ENCODE measurements at regions not wholly inside any gene's neighbourhood (a gene's known extent, or its start where the extent isn't known, plus 50 kb on each side); places are given as distances from the start of the nearest gene placed in this dataset.
"Not testable (repeated sequence)": the region's sequence is repeated elsewhere in the genome, so short reads cannot be mapped to it uniquely, and the experiment has no call there.

DNA sequence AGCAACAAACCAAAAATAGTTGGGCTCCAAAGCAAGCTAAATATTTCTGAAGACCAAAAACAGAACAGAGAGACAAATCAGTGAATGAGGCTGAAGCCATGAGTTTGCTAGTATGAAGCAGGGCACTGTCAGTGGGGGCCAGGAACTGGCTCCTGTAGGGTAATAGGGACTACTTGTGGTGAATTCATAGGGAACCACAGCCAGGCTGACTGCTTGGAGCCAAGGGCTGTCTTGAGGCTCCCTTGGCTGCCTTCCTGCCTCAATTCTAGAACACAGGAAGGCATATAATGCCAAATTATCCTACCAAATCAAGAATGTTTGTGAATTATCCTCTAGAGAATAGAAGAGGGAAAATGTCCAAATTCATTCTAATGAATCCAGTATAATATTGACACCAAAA lies 406.0 kb downstream of the CCDC85A start:
- no peak for DNase-seq
- H3K27ac Mint-ChIP-seq = no peak overlapping the region
- H3K36me3 Mint-ChIP-seq = no peaks in the 10 kb centered on the region
- H3K9me3 Mint-ChIP-seq = peaks cover 3 to 28% (median 8%) of the 10 kb centered on the region in 6 donors
- no peaks in the 10 kb centered on the region for H3K4me1 Mint-ChIP-seq
- H3K27me3 Mint-ChIP-seq (ENCODE audit: low read depth in 3 of 3) = peaks cover 0 to 2% (median 0%) of the 10 kb centered on the region in 3 donors
- H3K4me3 Mint-ChIP-seq = no peak overlapping the region

DNA sequence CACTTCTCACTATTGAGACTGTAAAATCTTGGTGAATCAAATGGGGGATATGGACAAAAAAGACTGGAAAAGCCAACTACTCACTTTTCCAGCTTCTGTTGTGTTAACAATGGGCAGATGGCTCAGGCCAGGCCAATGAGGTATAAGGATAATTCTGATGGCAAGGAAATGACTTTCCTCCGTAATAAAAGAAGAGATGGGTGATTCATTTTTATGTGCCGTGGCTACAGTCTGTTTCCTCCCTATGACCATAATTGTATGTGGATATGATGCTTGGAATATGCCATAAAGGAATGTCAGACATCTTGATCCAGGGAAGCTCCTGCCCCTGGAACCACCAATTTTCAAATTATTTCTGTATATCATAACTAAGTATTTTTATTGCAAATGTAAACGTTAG lies 406.8 kb downstream of the CCDC85A start:
- H3K4me3 Mint-ChIP-seq = no peak overlapping the region
- peaks cover 3 to 31% (median 8%) of the 10 kb centered on the region in 6 donors for H3K9me3 Mint-ChIP-seq

DNA sequence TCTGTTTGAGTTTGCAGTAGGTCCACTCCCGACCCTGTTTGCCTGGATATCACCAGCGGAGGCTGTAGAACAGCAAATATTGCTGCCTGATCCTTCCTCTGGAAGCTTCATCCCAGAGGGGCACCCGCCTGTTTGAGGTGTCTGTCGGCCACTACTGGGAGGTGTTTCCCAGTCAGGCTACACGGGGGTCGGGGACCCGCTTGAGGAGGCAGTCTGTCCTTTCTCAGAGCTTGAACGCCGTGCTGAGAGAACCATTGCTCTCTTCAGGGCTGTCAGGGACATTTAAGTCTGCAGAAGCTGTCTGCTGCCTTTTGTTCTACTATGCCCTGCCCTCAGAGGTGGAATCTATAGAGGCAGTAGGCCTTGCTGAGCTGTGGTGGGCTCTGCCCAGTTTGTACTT lies 422.3 kb downstream of the CCDC85A start:
- not testable (repeated sequence) for H3K4me1 Mint-ChIP-seq; H3K4me3 Mint-ChIP-seq; DNase-seq; H3K27me3 Mint-ChIP-seq (ENCODE audit: low read depth in 3 of 3); H3K27ac Mint-ChIP-seq; H3K36me3 Mint-ChIP-seq
- H3K9me3 Mint-ChIP-seq = peaks cover 11 to 60% (median 34%) of the 10 kb centered on the region in 6 donors

More for the DNA sequence above, 406.8 kb downstream of the CCDC85A start:
- H3K36me3 Mint-ChIP-seq = no peaks in the 10 kb centered on the region
- DNase-seq = no peak
- H3K4me1 Mint-ChIP-seq = no peaks in the 10 kb centered on the region
- peaks cover 0 to 2% (median 0%) of the 10 kb centered on the region in 3 donors for H3K27me3 Mint-ChIP-seq (ENCODE audit: low read depth in 3 of 3)
- no peak overlapping the region for H3K27ac Mint-ChIP-seq

DNA sequence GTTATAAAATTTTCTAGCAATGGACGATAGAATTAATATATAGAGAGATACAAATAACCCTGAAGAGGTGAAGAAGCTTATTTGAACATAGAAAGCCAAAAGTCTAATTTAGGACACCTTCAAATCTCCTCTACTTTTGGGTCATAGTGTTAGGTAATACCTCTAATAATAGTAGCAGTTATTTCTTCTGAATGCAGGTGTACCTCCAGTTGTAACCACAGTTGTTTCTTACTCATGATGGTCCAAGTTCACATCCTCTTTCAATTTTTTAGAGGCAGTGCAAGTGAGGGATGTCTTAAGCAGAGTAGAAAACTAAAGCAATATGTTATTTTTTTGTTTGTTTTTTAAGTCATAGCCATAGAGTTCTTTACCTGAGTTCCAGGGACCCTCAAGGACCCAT lies 429.5 kb downstream of the CCDC85A start:
- Mint-ChIP-seq H3K27me3 (ENCODE audit: low read depth in 3 of 3) (no peaks in the 10 kb centered on the region), H3K9me3 (peaks cover 12 to 57% (median 24%) of the 10 kb centered on the region in 6 donors), H3K36me3 (no peaks in the 10 kb centered on the region), H3K4me3 (no peak overlapping the region), H3K27ac (no peak overlapping the region), H3K4me1 (no peaks in the 10 kb centered on the region)
- no peak for DNase-seq

DNA sequence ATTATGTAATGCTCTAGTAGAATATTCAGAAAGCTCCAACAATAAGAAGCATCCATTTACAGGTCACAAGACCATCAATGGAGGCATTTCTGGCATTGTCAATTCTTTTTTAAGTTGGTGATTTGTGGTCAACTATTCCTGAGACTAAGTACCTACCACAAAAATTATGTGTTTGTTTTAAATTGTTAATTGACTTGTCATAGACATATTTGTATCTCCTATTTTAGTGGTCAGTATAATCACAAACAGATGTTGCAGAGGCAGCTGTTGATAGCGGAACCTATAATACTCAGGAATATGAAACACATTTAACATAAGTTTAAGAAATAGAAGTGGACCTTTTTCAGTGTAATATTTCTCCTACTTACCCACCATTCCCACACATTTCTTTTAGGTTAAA lies 430.1 kb downstream of the CCDC85A start:
- DNase-seq = no peak
- Mint-ChIP-seq H3K4me3 (no peak overlapping the region), H3K27ac (no peak overlapping the region), H3K4me1 (no peaks in the 10 kb centered on the region), H3K9me3 (peaks cover 15 to 57% (median 20%) of the 10 kb centered on the region in 6 donors), H3K36me3 (no peaks in the 10 kb centered on the region), H3K27me3 (ENCODE audit: low read depth in 3 of 3) (no peaks in the 10 kb centered on the region)

DNA sequence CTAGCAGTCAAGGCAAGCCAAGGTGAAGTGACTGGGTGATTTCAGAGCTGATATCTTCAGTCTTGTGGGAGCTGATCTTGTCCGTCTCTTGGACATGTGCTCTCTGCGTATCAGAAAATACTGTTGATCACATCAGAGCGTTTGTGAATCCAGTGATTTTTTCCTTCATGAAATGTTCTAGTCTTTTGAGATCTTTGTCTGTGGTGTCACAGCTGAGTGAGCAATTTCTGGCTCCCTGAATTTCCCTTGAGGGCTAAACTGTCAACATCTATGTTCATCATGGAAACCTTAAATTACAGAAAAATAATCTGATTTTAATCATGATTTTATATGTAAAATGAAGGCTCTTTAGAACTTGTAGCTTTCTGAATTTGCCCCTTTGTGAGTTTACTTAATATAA lies 432.0 kb downstream of the CCDC85A start:
- Mint-ChIP-seq H3K27ac (no peak overlapping the region), H3K4me1 (no peaks in the 10 kb centered on the region), H3K4me3 (no peak overlapping the region), H3K9me3 (peaks cover 12 to 45% (median 20%) of the 10 kb centered on the region in 6 donors), H3K27me3 (ENCODE audit: low read depth in 3 of 3) (no peaks in the 10 kb centered on the region), H3K36me3 (no peaks in the 10 kb centered on the region)
- no peak for DNase-seq

DNA sequence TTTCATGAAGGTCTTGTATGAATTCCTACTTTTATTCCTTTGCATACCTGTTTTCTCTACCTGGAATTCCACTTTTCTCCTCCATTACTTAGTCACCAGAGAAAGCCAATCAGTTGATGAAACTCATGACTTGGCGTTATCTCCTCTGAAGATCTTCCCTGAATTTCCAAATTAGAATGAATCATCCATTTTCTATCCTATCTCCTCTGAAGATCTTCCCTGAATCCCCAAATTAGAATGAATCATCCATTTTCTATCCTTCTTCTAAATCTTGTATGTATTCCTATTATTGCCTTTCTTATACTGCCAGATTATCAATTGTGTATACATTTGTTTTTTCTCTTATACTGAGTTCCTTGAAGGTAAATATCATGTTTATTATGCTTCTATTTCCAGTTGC lies 440.4 kb downstream of the CCDC85A start:
- Mint-ChIP-seq H3K4me1 (no peaks in the 10 kb centered on the region), H3K9me3 (peaks cover 12 to 53% (median 27%) of the 10 kb centered on the region in 6 donors), H3K27me3 (ENCODE audit: low read depth in 3 of 3) (no peaks in the 10 kb centered on the region), H3K36me3 (no peaks in the 10 kb centered on the region), H3K4me3 (no peak overlapping the region), H3K27ac (no peak overlapping the region)
- no peak for DNase-seq

DNA sequence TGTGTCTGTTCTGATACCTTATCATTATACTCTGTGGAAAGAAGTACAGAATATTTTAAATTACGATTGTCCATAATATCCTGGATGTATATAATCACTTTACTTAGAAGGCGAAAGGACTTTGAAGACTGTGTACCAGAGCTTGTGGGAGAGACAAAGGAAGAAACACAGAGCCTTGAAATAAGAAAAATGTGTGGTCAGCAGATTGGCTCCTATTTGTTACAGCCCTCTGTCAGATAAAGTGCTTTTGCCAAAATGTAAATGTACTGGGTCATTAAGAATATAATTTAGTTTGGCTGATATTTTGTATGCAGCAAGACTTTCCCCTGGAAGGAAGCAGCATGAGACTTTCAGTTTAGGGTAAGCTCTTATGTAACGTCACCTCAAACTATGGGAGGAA lies 443.1 kb downstream of the CCDC85A start:
- Mint-ChIP-seq H3K4me1 (no peaks in the 10 kb centered on the region), H3K4me3 (no peak overlapping the region)

DNA sequence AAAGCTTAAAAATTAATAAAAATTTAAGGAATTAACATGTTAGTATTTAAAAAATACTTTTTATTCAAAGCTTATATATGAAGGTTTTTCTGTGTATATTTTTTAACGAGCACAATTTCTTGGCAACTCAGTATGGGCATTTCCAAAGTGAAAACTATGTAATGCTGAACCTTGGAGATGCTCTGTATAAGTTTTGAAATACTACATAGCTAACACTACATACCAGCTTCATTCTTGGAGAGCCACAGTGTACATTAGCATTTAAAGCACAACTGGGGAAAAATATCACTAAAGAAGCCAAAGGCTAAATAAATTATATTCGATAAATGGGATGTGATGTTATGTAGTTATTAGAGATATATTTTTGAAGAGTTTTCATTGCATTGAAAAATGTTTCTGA lies 446.5 kb downstream of the CCDC85A start:
- Mint-ChIP-seq H3K4me3 (no peak overlapping the region), H3K9me3 (peaks cover 9 to 39% (median 28%) of the 10 kb centered on the region in 6 donors), H3K36me3 (no peaks in the 10 kb centered on the region), H3K27me3 (ENCODE audit: low read depth in 3 of 3) (peaks cover 0 to 1% (median 0%) of the 10 kb centered on the region in 3 donors), H3K4me1 (no peaks in the 10 kb centered on the region), H3K27ac (no peak overlapping the region)
- DNase-seq = no peak

More for the DNA sequence above, 443.1 kb downstream of the CCDC85A start:
- Mint-ChIP-seq H3K27ac (no peak overlapping the region), H3K27me3 (ENCODE audit: low read depth in 3 of 3) (peaks cover 0 to 1% (median 0%) of the 10 kb centered on the region in 3 donors), H3K36me3 (no peaks in the 10 kb centered on the region), H3K9me3 (peaks cover 12 to 39% (median 22%) of the 10 kb centered on the region in 6 donors)
- no peak for DNase-seq

DNA sequence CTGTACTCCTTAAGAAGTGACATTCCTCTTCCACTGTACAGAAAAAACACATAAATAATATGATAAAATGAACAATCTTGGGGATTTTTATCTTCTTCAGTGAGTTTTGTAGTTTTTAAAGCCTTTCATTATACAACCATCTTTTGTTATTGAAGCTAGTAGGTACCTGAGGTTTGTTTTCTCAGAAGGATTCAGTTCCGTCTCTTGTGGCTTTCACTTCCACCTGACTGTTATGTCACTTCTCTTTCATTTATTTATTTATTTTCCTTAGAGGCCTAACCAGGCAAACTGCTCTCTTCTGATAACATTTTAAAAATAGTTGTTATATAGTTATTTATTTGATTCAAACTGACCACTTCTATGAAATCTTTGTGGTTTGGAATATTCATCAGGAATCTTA lies 464.2 kb downstream of the CCDC85A start:
- Mint-ChIP-seq H3K4me1 (no peaks in the 10 kb centered on the region), H3K36me3 (no peaks in the 10 kb centered on the region), H3K27me3 (ENCODE audit: low read depth in 3 of 3) (no peaks in the 10 kb centered on the region), H3K27ac (no peak overlapping the region), H3K4me3 (no peak overlapping the region), H3K9me3 (peaks cover 7 to 57% (median 19%) of the 10 kb centered on the region in 6 donors)
- DNase-seq = no peak

DNA sequence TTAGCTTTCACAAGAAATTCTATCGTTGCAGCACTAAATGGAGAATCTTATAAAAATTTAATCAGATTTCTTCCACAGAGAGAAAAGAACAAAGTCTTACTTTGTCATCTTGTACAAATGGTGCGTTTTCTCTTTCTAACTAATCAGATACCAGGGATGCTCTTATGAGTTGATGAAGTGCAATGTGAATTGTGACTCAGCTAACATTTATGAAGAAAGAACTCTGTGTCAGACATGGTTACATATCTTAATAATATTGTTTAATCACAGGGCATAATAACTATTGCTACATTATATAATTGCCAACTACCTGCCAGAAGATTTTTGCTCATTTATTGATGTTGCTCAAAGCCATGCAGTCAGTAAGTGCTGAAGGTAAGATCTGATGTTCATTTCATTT lies 465.0 kb downstream of the CCDC85A start:
- no peak for DNase-seq
- peaks cover 7 to 50% (median 17%) of the 10 kb centered on the region in 6 donors for H3K9me3 Mint-ChIP-seq
- H3K4me3 Mint-ChIP-seq = no peak overlapping the region
- no peaks in the 10 kb centered on the region for H3K36me3 Mint-ChIP-seq
- no peaks in the 10 kb centered on the region for H3K4me1 Mint-ChIP-seq
- H3K27ac Mint-ChIP-seq = no peak overlapping the region
- no peaks in the 10 kb centered on the region for H3K27me3 Mint-ChIP-seq (ENCODE audit: low read depth in 3 of 3)

DNA sequence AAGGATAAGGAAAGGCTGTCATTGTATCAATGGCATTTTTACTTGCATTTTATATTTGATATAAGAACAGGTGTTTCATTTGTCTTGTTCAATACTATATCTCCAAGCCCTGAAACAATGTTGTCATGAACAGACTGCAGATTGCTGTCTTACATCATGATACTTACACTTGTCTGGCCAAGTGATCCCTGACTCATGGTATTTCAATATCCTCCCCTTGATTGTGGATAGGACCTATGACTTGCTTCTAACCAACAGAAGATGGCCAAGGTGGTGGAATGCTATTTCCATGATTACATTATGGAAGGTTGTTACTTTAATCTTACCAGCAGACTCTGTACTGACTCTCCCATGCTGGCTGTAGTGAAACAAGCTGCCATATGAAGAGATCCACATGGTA lies 471.1 kb downstream of the CCDC85A start:
- H3K9me3 Mint-ChIP-seq = peaks cover 11 to 34% (median 19%) of the 10 kb centered on the region in 6 donors
- no peaks in the 10 kb centered on the region for H3K36me3 Mint-ChIP-seq
- peaks cover 0 to 2% (median 1%) of the 10 kb centered on the region in 3 donors for H3K27me3 Mint-ChIP-seq (ENCODE audit: low read depth in 3 of 3)
- H3K27ac Mint-ChIP-seq = no peak overlapping the region
- no peak overlapping the region for H3K4me3 Mint-ChIP-seq
- no peaks in the 10 kb centered on the region for H3K4me1 Mint-ChIP-seq
- no peak for DNase-seq

DNA sequence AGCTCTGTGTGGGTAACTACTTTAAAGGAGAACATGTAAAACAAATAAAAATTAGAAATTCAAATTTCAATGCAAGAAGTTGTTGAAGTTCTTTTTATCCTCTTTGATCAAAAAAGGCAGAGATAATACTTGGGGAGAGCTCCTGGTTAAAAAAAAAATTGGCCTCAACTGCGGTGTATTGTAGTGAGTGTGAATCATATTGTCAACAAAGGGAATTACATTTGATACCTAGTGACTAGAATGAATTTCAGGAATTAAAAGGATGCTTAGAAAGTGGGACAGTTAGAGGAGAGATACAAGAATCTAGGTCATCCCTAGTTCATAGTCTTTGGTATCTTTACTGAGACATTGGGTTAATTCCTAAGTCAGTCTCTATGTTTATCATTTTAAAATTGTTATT lies 473.0 kb downstream of the CCDC85A start:
- no peak overlapping the region for H3K27ac Mint-ChIP-seq
- no peaks in the 10 kb centered on the region for H3K4me1 Mint-ChIP-seq
- no peak for DNase-seq
- H3K27me3 Mint-ChIP-seq (ENCODE audit: low read depth in 3 of 3) = peaks cover 0 to 2% (median 1%) of the 10 kb centered on the region in 3 donors
- H3K4me3 Mint-ChIP-seq = no peak overlapping the region
- peaks cover 12 to 28% (median 15%) of the 10 kb centered on the region in 6 donors for H3K9me3 Mint-ChIP-seq
- no peaks in the 10 kb centered on the region for H3K36me3 Mint-ChIP-seq

DNA sequence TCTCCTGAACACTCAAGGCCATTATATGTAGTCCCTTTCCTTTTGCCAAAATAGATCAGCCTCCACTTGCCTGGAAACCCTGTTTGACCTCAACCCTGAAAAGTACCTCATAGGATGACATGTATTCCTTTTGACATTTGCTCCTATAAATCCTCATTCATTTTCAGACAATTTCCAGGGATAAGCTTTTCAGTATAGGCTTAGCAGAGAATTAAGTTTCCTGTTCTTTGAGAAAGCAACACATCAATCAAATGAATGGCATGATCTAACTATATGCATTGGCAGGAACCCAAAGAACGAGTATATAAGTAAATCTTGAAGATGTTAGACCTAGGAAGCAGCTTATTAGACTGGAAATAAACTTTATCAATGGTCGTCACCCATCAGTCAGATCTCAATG lies 483.0 kb downstream of the CCDC85A start:
- Mint-ChIP-seq H3K4me3 (no peak overlapping the region), H3K4me1 (no peaks in the 10 kb centered on the region), H3K27me3 (ENCODE audit: low read depth in 3 of 3) (no peaks in the 10 kb centered on the region), H3K9me3 (peaks cover 3 to 37% (median 23%) of the 10 kb centered on the region in 6 donors), H3K27ac (no peak overlapping the region), H3K36me3 (peaks cover 0 to 4% (median 0%) of the 10 kb centered on the region in 3 donors)
- no peak for DNase-seq

DNA sequence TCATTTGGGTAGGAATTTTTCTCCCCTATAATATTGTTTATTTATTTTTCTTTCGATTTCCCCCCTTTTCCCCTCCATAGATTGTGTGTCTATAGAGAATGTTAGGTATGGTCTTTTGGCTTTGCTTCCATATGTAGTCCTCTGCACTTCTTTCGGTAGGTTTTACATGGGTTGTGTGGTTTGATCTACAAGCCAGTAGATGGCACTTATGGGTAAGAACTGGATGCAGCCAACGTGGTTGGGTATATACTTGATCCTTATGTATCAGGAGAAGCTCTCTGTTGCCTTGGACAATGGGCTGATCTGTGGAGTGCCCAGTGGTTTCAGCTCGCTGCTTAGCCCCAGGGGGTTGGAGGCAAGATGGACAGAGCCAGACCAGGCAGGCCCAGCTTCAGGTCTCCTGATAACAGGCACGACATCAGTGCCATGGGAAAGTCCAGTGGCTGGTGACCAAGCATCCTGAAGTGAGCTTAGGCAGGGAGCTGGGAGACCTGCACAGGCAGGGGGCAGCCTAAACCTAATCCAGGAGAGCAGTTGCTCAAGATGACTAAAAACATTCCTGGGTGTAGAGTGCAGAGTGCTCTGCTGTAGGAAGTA lies 488.3 kb downstream of the CCDC85A start:
- no peak overlapping the region for H3K4me3 Mint-ChIP-seq
- H3K9me3 Mint-ChIP-seq = peaks cover 10 to 59% (median 24%) of the 10 kb centered on the region in 6 donors
- DNase-seq = no peak
- peaks cover 0 to 7% (median 0%) of the 10 kb centered on the region in 3 donors for H3K36me3 Mint-ChIP-seq
- H3K27me3 Mint-ChIP-seq (ENCODE audit: low read depth in 3 of 3) = peaks cover 0 to 2% (median 0%) of the 10 kb centered on the region in 3 donors
- H3K27ac Mint-ChIP-seq = no peak overlapping the region
- no peaks in the 10 kb centered on the region for H3K4me1 Mint-ChIP-seq
